HG02678 (cell line): ENCODE measurements at regions not wholly inside any gene's neighbourhood (a gene's known extent, or its start where the extent isn't known, plus 50 kb on each side); places are given as distances from the start of the nearest gene placed in this dataset.
A peak's percentile ranks its signal among the peaks of the same experiment; 100 is the strongest.
"Not testable (repeated sequence)": the region's sequence is repeated elsewhere in the genome, so short reads cannot be mapped to it uniquely, and the experiment has no call there.

Experiments used
- ATAC-seq: cut with Tn5 transposase; IDR thresholded peaks from one replicate; pipeline ENCODE4 v1.9.1; 2021; ENCODE audit warnings: mild to moderate bottlenecking, moderate library complexity; ENCODE audit not compliant: unreplicated experiment

DNA sequence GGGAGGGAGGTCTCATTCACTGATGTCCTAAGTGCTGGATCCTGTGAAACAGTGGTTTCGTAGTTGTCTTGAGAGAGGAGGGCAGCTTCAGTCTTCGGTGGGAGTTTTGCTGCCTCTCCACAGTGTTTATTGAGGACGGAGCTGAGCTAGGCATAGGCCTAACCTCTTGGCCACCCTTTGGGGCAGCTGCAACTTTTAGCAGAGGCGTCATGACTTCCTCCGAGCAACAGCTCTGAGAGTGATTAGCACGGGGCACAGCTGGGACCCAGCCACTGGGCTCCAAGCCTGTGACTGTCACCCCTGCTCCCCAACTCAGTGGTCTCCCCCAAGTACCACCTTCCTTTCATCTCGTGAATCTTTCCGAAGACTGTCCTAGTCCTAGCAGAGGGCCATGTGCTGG is 139.9 kb upstream of the NCOR2 start:
- no peak for ATAC-seq

DNA sequence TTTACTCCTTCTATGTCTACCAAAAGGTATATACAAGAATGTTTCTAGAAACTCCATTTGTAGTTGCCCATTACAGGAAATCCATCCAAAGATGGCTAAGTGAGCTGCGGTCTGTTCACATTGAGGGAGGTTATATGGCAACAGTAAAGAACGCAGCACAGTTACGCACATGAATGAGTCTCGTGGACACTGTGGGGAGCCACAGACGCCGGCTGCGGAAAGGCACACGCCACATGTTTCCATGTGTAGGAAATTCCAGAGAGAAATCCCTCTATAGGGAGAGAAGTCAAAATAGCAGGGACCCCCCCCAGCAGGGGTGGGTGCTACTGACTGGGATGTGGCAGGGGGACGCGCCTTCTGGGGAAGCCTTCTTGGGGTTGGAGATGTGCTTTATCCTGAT is 139.0 kb upstream of the NCOR2 start:
- no peak for ATAC-seq

DNA sequence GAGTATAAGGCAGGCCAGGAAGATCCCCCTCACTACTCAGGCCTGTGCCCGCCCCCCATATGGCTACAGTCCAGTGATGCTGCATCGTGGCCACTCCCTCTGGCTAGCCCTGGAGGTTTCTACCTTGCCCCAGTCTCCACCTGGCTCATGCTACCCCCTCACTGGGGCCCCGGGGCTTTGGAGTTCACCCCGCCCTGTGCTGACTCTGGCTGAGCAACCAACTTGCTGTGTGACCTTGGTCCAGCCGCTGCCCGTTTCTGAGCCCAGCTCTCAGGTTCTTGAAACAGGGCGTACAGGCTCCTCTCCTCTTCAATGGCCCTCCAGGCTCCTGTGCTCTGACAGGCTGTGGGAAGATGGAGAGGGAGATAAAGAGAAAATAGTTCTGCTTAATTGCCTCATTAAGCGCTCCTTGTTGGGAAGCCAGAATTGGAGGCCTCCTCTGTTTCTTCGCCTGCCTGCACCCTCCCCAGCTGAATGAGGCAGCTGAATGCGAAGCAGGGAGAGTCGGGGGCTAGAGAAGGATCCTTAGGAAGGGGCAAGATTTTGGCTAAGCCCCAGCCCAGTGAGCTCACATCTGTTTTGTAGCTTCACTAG is 138.2 kb upstream of the NCOR2 start:
- ATAC-seq: no peak

- no peak for ATAC-seq
Measured at GRCh38 chr12:124704619-124705018, 137.2 kb upstream of the NCOR2 start.

GRCh38 chr12:124703856-124704255 is 136.4 kb upstream of the NCOR2 start:
- ATAC-seq: no peak

GRCh38 chr12:124702736-124703135 is 135.3 kb upstream of the NCOR2 start:
- no peak for ATAC-seq

- no peak for ATAC-seq
Measured at GRCh38 chr12:124700810-124701592, 133.6 kb upstream of the NCOR2 start.

DNA sequence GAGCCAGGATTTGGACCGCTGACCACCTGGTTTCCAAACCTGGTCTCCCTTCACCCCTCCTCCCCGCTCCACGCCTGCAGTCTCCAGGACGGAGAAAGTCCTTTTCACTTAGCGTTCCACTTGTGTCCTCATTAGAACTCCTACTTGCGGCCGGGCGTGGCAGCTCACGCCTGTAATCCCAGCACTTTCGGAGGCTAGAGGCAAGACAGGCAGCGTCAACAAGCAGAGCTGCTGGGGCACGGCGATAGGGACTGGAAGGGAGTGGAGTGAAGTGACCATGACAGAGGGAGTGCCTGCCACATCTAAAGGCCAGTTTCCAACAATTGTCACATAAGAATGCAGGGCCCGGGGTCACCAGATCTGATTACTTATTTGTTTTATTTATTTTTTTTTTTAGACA is 132.5 kb upstream of the NCOR2 start:
- ATAC-seq: no peak

DNA sequence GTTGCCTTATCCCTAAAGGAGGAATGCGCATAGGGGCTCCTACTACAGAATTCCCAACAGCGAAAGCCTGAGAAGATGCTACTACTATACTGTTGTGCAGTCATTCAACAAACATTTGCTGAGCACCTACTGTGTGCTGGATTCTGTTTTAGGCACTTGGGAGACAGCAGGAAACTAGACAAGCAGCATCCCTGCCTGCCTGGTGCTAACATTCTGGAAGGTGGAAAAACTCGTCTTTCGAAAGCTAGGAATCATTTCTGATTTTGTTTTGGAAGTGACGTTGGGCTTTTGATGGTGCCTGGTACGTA is 131.5 kb upstream of the NCOR2 start:
- ATAC-seq: no peak

GRCh38 chr12:124698211-124698997 is 131.0 kb upstream of the NCOR2 start:
- ATAC-seq: no peak

DNA sequence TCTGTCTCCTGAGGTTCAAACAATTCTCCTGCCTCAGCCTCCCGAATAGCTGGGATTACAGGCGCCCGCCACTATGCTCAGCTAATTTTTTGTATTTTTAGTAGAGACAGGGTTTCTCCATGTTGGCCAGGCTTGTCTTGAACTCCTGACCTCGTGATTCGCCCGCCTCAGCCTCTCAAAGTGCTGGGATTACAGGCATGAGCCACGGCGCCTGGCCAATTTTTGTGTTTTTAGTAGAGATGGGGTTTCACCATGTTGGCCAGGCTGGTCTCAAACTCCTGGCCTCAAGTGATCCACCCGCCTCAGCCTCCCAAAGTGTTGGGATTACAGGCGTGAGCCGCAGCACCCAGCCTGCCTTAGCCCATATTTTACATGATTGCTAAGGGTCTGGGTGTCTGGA is 130.3 kb upstream of the NCOR2 start:
- ATAC-seq: not testable (repeated sequence)

DNA sequence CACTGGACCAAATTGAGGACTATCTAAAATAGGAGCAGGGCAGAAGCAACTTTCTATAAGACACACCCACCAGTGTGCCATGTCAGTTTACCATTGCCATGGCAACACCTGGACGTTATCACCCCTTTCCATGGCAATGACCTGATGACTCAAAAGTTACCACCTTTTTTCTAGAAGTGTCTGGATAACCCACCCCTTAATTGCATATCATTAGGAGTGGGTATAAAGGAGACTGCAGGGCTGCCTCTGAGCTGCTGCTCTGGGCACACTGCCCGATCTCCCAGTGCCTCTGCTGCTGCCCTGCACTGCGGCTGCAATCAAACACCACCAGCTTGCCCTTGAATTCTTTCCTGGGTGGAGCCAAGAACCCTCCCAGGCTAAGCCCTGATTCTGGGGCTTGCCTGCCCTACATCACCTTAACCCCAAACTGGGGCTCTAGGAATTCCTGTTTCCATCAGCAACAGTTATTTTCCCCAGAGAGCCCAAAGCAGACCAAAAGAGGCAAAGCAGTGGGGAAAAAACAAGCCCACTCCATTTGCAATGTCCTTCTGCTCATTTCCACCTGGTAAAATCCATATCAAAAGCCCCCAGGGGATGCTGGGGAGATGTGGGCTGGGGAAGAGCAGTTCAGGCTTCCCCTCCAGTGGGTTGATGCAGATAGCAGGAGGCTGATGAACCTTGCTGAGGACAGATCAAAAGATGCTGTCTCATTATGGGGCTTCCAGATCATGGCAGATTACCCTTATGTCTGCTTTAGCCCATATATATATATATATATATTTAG is 129.5 kb upstream of the NCOR2 start:
- ATAC-seq: no peak

GRCh38 chr12:124695861-124696260 is 128.4 kb upstream of the NCOR2 start:
- no peak for ATAC-seq

- ATAC-seq: no peak
Measured at GRCh38 chr12:124694846-124695497, 127.6 kb upstream of the NCOR2 start.

DNA sequence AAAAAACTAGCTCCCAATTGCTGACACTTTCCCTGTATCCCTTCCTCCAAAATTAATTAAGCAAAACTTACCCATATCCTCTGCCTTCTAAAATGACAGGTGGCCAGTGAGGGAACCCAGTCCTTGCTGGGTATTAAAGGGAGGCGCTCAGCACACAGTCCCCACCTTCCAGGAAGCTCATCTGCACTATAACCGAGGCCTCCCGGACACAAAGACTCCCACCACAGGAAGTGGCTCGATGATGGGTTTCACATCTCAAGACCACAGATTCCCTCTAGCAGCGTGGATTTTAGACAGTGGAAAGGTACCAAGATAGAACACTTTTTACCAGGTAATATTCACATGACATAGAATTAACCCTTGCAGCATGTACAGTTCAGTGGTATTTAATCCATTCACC is 126.8 kb upstream of the NCOR2 start:
- peak; percentile 48 for ATAC-seq

GRCh38 chr12:124693111-124693723 is 125.8 kb upstream of the NCOR2 start:
- ATAC-seq: no peak

DNA sequence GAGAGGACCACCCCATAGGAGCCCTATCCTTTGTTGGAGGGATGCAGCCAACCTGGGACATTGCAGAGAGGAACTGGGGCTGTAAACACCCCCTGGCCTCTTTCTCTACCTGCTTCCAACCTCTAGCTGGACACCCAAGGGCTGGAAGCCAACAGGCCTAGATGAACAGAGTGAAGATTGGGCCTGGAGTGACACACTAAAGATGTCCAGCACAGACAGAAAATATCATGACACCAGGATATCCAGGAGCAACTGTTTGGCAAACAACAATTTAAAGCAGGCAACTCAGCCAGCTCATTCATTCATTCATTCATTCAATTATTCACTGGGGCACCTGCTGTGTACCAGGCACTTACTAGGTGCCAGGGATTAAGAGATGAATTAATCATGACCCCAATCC is 125.0 kb upstream of the NCOR2 start:
- no peak for ATAC-seq

GRCh38 chr12:124691429-124691828 is 124.0 kb upstream of the NCOR2 start:
- no peak for ATAC-seq

DNA sequence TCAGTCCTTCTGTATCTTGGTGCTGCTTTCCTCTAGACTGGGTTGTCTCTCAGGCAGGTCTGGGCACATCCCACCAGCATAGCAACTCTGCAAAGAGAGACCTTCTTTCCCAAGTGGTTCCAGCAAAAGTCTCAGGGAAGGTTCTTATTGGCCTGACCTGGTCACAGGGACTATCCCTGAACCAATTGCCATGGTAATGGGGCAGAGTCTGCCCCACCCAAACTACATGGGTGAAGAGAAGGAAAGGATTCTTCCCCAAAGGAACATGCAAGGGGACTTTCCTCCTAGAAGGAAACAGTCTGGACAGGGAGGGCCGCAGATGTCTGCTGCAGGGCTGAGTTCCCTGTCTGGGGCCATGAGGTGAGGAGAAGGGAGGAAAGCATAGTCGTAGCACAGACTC is 122.2 kb upstream of the NCOR2 start:
- ATAC-seq: no peak

- no peak for ATAC-seq
Measured at GRCh38 chr12:124688356-124688992, 121.1 kb upstream of the NCOR2 start.
